H9 (cell line): ENCODE measurements at regions not wholly inside any gene's neighbourhood (a gene's known extent, or its start where the extent isn't known, plus 50 kb on each side); places are given as distances from the start of the nearest gene placed in this dataset.

Experiments
- DNase-seq: peaks from one replicate; pipeline ENCODE4 v3.0.0-alpha.2; 2017
- H2AFZ ChIP-seq: one replicate; pipeline ENCODE4 v1.6.1; 2013; ENCODE audit warnings: mild to moderate bottlenecking, low read length, control low read depth, moderate library complexity
- H2AK5ac ChIP-seq: 2 replicates; pipeline ENCODE4 v1.6.1; 2013; ENCODE audit warnings: low read length, control low read depth, mixed read lengths; ENCODE audit not compliant: insufficient read length
- H2BK120ac ChIP-seq: one replicate; pipeline ENCODE4 v1.6.1; 2013; ENCODE audit warnings: low read depth, mild to moderate bottlenecking, low read length, control low read depth, inconsistent platforms; ENCODE audit not compliant: poor library complexity, severe bottlenecking
- H2BK12ac ChIP-seq: 2 replicates; pipeline ENCODE4 v1.6.1; 2013; ENCODE audit warnings: low read length, control low read depth, mixed read lengths, low read depth; ENCODE audit not compliant: insufficient read length
- H2BK15ac ChIP-seq: 2 replicates; pipeline ENCODE4 v1.6.1; 2013; ENCODE audit warnings: low read depth, low read length, control low read depth
- H2BK20ac ChIP-seq: one replicate; pipeline ENCODE4 v1.6.1; 2013; ENCODE audit warnings: low read depth, mild to moderate bottlenecking, low read length, control low read depth, inconsistent platforms; ENCODE audit not compliant: poor library complexity, severe bottlenecking
- H2BK5ac ChIP-seq: 2 replicates; pipeline ENCODE4 v1.6.1; 2013; ENCODE audit warnings: low read length, control low read depth, mixed read lengths; ENCODE audit not compliant: insufficient read length
- H3K14ac ChIP-seq: 2 replicates; pipeline ENCODE4 v1.6.1; 2013; ENCODE audit warnings: low read length, control low read depth; ENCODE audit not compliant: insufficient read depth
- H3K18ac ChIP-seq: 2 replicates; pipeline ENCODE4 v1.6.1; 2013; ENCODE audit warnings: low read depth, mild to moderate bottlenecking, mixed read lengths, low read length, control low read depth; ENCODE audit not compliant: insufficient read length
- H3K23ac ChIP-seq: 2 replicates; pipeline ENCODE4 v1.6.1; 2013; ENCODE audit warnings: low read length, control low read depth, mixed read lengths, low read depth; ENCODE audit not compliant: insufficient read length
- H3K23me2 ChIP-seq: 2 replicates; pipeline ENCODE4 v1.6.1; 2013; ENCODE audit warnings: low read depth, mild to moderate bottlenecking, mixed read lengths, low read length, control low read depth; ENCODE audit not compliant: insufficient read length, poor library complexity, severe bottlenecking
- H3K27ac ChIP-seq: 2 replicates; pipeline ENCODE4 v1.5.1; 2013; ENCODE audit warnings: low read length, control low read depth, mixed read lengths, low read depth; ENCODE audit not compliant: insufficient read length
- H3K27me3 ChIP-seq: 2 replicates; pipeline ENCODE4 v1.6.1; 2013; ENCODE audit warnings: low read length, control low read depth, inconsistent platforms; ENCODE audit not compliant: insufficient read depth
- H3K4ac ChIP-seq: 2 replicates; pipeline ENCODE4 v1.6.1; 2013; ENCODE audit warnings: low read depth, mild to moderate bottlenecking, control low read depth, inconsistent platforms, low read length, moderate library complexity
- H3K4me1 ChIP-seq: 2 replicates; pipeline ENCODE4 v1.6.1; 2013; ENCODE audit warnings: low read length, control low read depth, inconsistent platforms; ENCODE audit not compliant: insufficient read depth
- H3K4me2 ChIP-seq: 2 replicates; pipeline ENCODE4 v1.6.1; 2013; ENCODE audit warnings: low read length, control low read depth, mixed read lengths; ENCODE audit not compliant: insufficient read length, insufficient read depth
- H3K56ac ChIP-seq: 2 replicates; pipeline ENCODE4 v1.6.1; 2013; ENCODE audit warnings: low read depth, mild to moderate bottlenecking, mixed read lengths, low read length, control low read depth; ENCODE audit not compliant: insufficient read length
- H3K79me1 ChIP-seq: 2 replicates; pipeline ENCODE4 v1.6.1; 2013; ENCODE audit warnings: low read depth, mild to moderate bottlenecking, moderate library complexity, low read length, control low read depth, inconsistent platforms; ENCODE audit not compliant: insufficient read depth, poor library complexity, severe bottlenecking
- H3K79me2 ChIP-seq: 2 replicates; pipeline ENCODE4 v1.6.1; 2013; ENCODE audit warnings: low read length, control low read depth, inconsistent platforms; ENCODE audit not compliant: insufficient read depth
- H3K9ac ChIP-seq: 2 replicates; pipeline ENCODE4 v1.6.1; 2013; ENCODE audit warnings: low read length, control low read depth, mixed read lengths; ENCODE audit not compliant: insufficient read length; ENCODE audit errors: extremely low read depth
- H3K9me3 ChIP-seq: one replicate; pipeline ENCODE4 v1.6.1; 2013; ENCODE audit warnings: low read depth, low read length, inconsistent platforms; ENCODE audit not compliant: control insufficient read depth
- H3T11ph ChIP-seq: one replicate; pipeline ENCODE4 v1.6.1; 2013; ENCODE audit warnings: mild to moderate bottlenecking, low read length, control low read depth, inconsistent platforms
- H4K20me1 ChIP-seq: one replicate; pipeline ENCODE4 v1.6.1; 2013; ENCODE audit not compliant: control insufficient read depth, insufficient read length, insufficient read depth
- H4K5ac ChIP-seq: 2 replicates; pipeline ENCODE4 v1.6.1; 2013; ENCODE audit warnings: low read depth, mild to moderate bottlenecking, mixed read lengths, low read length, control low read depth; ENCODE audit not compliant: insufficient read length
- H4K8ac ChIP-seq: replicated peaks from 2 replicates; pipeline ENCODE4 v1.6.1; 2013; ENCODE audit warnings: low read length, control low read depth, mixed read lengths, low read depth; ENCODE audit not compliant: insufficient read length
- H4K91ac ChIP-seq: 2 replicates; pipeline ENCODE4 v1.6.1; 2013; ENCODE audit warnings: low read depth, mild to moderate bottlenecking, moderate library complexity, mixed read lengths, low read length, control low read depth; ENCODE audit not compliant: insufficient read length
- H3K27ac Mint-ChIP-seq, 3 experiments: 2 replicates in 2 of 3; 3 replicates in 1 of 3; pipeline ENCODE4 v1.8.0; 2020 to 2021; ENCODE audit warnings: mixed read lengths in 3 of 3, mild to moderate bottlenecking in 1 of 3, moderate library complexity in 1 of 3
- H3K27me3 Mint-ChIP-seq: 2 replicates; pipeline ENCODE4 v1.8.0; 2021; ENCODE audit warnings: low read depth, mild to moderate bottlenecking, moderate library complexity, mixed read lengths
- H3K36me3 Mint-ChIP-seq, 3 experiments: 2 replicates in 2 of 3; 3 replicates in 1 of 3; pipeline ENCODE4 v1.8.0; 2020 to 2021; ENCODE audit warnings: low read depth in 3 of 3, mixed read lengths in 3 of 3; ENCODE audit not compliant: insufficient read depth in 1 of 3
- H3K4me1 Mint-ChIP-seq, 2 experiments: 2 replicates each; pipeline ENCODE4 v1.8.0; 2020; ENCODE audit warnings: mixed read lengths in 2 of 2
- H3K4me3 Mint-ChIP-seq, 2 experiments: 2 replicates in 1 of 2; 3 replicates in 1 of 2; pipeline ENCODE4 v1.8.0; 2020 to 2021; ENCODE audit warnings: mild to moderate bottlenecking in 2 of 2, mixed read lengths in 2 of 2, moderate library complexity in 1 of 2
- H3K9me3 Mint-ChIP-seq, 2 experiments: 2 replicates in 1 of 2; 3 replicates in 1 of 2; pipeline ENCODE4 v1.8.0; 2020; ENCODE audit warnings: mild to moderate bottlenecking in 2 of 2, mixed read lengths in 2 of 2, moderate library complexity in 1 of 2
- CTCF ChIP-seq: fragments of 200-600 bp; sonication (generic); conservative IDR thresholded peaks from 3 replicates; pipeline ENCODE4 v1.8.0; 2021; ENCODE audit warnings: antibody characterized with exemption, mild to moderate bottlenecking
- WGBS: extraction: QIAGEN DNeasy Blood & Tissue Kit; methylation state at CpG from one replicate; pipeline ENCODE4 v1.1.7; 2013; ENCODE audit warnings: missing lambda C conversion rate, low lambda C conversion rate, mixed read lengths; ENCODE audit not compliant: insufficient read length; ENCODE audit errors: extremely low coverage; 5-methylcytosine and 5-hydroxymethylcytosine counted together

- Mint-ChIP-seq H3K4me3 (no peak overlapping the region), H3K4me1 (peaks cover 7 to 8% of the 10 kb centered on the region in 2 experiments; a peak in 3 of 4 replicates), H3K36me3 (no peaks in the 10 kb centered on the region), H3K27me3 (no peaks in the 10 kb centered on the region; the same call in 1 of the 2 replicates), H3K9me3 (peaks cover 0 to 5% of the 10 kb centered on the region in 2 experiments; a peak in 2 of 5 replicates), H3K27ac (no peak overlapping the region)
- Histone ChIP-seq H3K18ac (no peak overlapping the region), H2BK20ac (no peak overlapping the region), H3K56ac (no peak overlapping the region), H2BK15ac (no peak overlapping the region), H3K4ac (no peak overlapping the region), H3K79me1 (no peaks in the 10 kb centered on the region), H3K23ac (no peak overlapping the region), H2BK12ac (no peak overlapping the region), H4K91ac (no peak overlapping the region), H4K20me1 (no peaks in the 10 kb centered on the region), H3K14ac (no peak overlapping the region), H3K79me2 (no peaks in the 10 kb centered on the region), H3K27ac (no peak overlapping the region), H2BK120ac (no peak overlapping the region), H3K23me2 (no peaks in the 10 kb centered on the region), H3T11ph (no peak overlapping the region), H3K27me3 (no peaks in the 10 kb centered on the region), H2AK5ac (no peak overlapping the region), H2BK5ac (no peak overlapping the region), H3K4me2 (no peak overlapping the region), H3K4me1 (no peaks in the 10 kb centered on the region), H3K9me3 (no peaks in the 10 kb centered on the region), H2AFZ (no peak overlapping the region), H4K8ac (no peak overlapping the region), H3K9ac (no peak overlapping the region), H4K5ac (no peak overlapping the region)
- no CpG with 5 or more reads among the region's 1 CpG for WGBS
- no peak for TF ChIP-seq CTCF
- no peak for DNase-seq
These were observed 103.2 kb upstream of the ZNF521 start for GRCh38 chr18:25455159-25455558.
